Heart left ventricle (tissue), 13 donors: ENCODE measurements at regions not wholly inside any gene's neighbourhood (a gene's known extent, or its start where the extent isn't known, plus 50 kb on each side); places are given as distances from the start of the nearest gene placed in this dataset.

Source experiments
- POLR2A ChIP-seq, 2 donors: fragments of 450-650 bp; IDR thresholded peaks; one replicate each; pipeline ENCODE4 v1.6.1; 2017; ENCODE audit warnings: antibody characterized with exemption in 2 of 2, mild to moderate bottlenecking in 2 of 2, moderate library complexity in 2 of 2
- TF ChIP-seq, protein P1 (sequence below), 12 donors: fragments of 200-600 bp; sonication (generic) in 4 of 12; IDR thresholded peaks; one replicate each; pipeline versions ENCODE4 v1.5.0 to v1.8.0; 2018 to 2022; ENCODE audit warnings: antibody characterized with exemption in 12 of 12, mild to moderate bottlenecking in 5 of 12
- donor health status: ischemic (EF 13 %, LVEDD 7.1; RV severe dilation, severe dysfunction).
- donor health status: DM: no; HTN: yes; CAD: no.
- donor health status: DM: no; HTN: no; CAD: no.
- donor health status: ischemic (EF 25% LVEDD 6.9; RV normal size, moderate dysfunction).
- donor health status: ischemic (EF 25% LVEDD 5.7; RV mildly dilated, moderate dysfunction).
- donor health status: ischemic (EF 35%, LVEDD 5.7; RV mildly dilated, moderate dysfunction).
- donor health status: nonischemic (EF 11% LVEDD 7.7; RV severe dilation, severe dysfunction).
- donor health status: DM: yes; HTN: yes; CAD: no.
- donor health status: PGD.
- donor health status: ischemic (EF 29% LVEDD 5.4; RV normal size, mild dysfunction).
- donor health status: nonischemic (EF 23%, LVEDD 6.1; RV moderate dilation, normal function).

DNA sequence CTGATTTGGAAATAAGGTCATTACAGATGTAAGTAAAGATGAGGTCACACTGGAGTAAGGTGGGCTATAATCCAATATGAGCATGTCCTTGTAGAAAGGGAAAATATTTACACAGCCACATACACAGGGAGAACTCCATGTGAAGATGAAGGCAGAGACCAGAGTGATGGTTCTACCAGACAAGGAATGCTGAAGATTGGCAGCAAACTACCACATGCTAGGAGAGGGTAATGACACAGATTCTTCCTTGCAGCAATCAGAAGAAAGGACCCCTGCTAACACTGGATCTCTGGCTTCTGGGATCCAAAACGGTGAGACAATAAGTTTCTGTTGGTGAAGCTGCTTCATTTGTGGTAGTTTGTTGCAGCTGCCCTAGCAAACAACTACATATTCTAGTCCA lies 56.0 kb upstream of the SPTSSB start:
- TF ChIP-seq, protein P1, sequence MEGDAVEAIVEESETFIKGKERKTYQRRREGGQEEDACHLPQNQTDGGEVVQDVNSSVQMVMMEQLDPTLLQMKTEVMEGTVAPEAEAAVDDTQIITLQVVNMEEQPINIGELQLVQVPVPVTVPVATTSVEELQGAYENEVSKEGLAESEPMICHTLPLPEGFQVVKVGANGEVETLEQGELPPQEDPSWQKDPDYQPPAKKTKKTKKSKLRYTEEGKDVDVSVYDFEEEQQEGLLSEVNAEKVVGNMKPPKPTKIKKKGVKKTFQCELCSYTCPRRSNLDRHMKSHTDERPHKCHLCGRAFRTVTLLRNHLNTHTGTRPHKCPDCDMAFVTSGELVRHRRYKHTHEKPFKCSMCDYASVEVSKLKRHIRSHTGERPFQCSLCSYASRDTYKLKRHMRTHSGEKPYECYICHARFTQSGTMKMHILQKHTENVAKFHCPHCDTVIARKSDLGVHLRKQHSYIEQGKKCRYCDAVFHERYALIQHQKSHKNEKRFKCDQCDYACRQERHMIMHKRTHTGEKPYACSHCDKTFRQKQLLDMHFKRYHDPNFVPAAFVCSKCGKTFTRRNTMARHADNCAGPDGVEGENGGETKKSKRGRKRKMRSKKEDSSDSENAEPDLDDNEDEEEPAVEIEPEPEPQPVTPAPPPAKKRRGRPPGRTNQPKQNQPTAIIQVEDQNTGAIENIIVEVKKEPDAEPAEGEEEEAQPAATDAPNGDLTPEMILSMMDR (IDR thresholded peaks at IDR 0.05): no peak
- no peak for TF ChIP-seq POLR2A (IDR thresholded peaks at IDR 0.05)
